CD4-positive, alpha-beta T cell treated with Interleukin-17A for 4 hours (primary cell): ENCODE measurements at regions not wholly inside any gene's neighbourhood (a gene's known extent, or its start where the extent isn't known, plus 50 kb on each side); places are given as distances from the start of the nearest gene placed in this dataset.
"Not testable (repeated sequence)": the region's sequence is repeated elsewhere in the genome, so short reads cannot be mapped to it uniquely, and the experiment has no call there.

ENCODE experiments used
- DNase-seq: peaks from one replicate; pipeline ENCODE4 v3.0.0-alpha.2; 2020; ENCODE audit warnings: mixed read lengths

DNA sequence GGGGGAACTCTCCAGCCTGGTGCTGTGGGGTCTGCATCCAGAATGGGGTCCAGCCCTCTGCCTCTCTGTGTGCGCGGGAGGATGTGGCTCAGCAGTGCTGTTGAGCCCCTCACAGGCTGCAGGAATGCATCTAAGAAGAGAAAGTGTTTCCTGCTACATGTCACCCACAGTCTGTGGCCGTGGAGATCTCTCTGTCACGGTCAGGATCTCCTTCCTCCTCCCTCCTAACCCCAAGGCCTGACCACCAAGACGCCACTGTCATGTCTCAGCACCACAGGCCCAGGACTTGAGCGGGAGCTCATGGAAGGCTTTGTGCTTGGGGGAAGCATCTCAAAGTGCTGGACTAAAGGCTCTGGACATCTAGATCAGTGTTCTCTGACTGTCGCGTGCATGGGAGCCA, 90.1 kb downstream of the SREK1 start:
- no peak for DNase-seq

DNA sequence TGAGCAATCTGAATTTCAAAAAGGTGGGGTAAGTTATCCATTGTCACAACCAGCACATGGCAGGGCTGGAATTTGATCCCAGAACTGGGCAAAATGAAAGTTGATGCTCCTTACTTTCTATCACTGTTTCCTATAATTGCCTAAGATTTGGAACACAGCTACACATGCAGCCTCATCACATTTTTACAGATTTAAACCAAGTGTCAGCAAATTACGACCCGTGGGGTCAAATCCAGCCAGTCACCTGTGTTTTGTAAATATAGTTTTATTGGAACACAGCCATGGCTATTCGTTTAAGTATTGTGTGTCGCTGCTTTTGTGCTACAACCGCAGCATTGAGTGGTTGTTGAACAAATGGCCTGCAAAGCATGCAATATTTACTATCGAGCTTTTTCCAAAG, 94.3 kb downstream of the SREK1 start:
- no peak for DNase-seq

DNA sequence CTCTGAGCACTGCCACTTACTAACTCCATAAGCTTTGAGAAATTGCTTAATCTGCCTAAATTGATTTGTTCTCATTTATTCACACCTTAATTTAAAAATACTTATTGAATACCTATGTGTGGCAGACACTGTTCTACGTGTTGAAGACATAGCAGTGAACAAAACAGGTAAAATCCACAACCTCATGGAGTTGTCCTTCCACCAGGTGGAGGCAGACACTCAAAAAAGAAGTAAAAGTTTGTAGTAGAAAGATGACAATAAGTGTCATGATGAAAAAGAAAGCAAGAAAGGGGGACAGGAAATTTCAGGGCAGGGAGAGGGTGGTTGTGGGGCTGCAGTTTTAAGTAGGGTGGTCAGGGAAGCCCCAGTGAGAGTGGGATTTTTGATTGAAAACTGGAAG, 94.9 kb downstream of the SREK1 start:
- no peak for DNase-seq

DNA sequence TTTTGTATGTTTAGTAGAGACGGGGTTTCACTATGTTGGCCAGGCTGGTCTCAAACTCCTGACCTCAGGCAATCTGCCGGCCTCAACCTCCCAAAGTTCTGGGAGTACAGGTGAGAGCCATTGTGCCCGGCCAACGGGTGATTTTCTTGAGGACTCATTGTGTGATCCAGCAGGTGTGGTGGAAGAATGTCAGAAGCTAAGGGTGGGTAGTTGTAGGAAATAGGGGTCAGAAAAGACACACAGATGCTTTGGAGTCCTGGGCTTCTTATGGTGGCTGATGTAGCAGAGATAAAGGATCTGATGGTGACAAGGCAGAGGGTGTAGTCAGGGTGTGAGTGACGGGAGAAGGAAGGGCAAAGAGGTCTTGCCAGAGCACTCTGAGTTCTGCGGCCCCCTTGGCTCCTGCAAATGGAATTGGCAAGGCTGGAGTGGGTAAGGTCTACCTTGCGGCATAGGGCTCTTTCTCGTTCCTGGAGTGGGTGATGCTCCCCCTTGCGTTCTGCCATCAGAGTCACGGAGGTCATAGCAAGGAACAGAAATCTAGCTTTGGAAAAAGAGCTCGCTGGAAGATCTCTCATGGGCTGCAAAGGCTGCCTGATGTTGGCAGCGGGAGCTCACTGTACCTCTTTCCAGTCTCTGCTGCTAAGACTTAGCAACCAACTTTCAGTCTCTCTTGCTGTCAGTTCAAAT, 97.2 kb downstream of the SREK1 start:
- DNase-seq: no peak

DNA sequence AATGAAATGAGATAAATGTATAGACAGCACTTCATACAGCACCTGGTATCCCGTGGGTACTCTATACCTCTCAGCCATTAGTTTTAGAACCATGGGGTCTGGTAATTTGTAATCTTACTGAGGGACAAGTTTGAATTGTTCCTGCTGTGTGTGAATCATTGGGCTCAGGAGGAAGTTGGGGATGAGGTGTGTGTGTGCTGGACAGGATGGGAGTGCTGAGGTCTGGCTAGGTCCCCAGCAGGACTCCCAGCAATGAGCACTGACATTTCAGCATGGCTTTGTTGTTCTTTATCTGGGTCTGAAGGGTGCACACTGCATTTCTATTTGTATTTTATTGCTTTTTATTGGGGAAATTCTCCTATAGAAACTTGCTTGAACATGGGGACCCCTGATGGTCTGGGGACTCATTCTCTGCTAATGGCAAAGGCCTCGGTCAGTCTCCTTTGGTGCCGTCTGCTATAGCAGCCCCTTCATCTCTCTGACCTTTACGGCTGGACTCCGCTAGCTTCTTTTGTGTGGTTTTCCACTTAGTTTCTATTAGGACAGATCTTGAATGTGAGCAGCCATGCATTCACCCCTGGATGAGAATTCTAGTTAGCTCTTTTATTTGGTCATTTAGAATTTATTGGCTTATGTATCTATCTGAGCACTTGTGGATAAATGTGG, 98.1 kb downstream of the SREK1 start:
- DNase-seq: no peak

DNA sequence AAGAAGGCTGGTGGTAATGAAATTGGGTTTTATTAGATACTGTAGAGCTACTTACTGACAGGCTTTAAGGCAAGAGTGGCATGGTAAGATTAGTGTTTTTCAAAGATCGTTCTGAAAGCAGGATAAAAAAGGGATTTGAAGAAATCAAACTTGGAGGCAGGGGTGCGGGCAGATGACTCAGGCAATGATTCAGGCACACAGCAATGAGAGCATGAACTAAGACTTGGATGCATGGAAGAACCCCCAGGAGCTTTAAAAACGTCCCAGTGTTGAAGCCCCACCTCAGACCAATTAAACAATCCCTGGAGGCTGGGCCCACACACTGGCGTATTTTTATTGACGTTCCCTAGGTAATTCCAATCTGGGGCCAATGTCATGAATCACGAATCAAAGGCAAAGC, 102.5 kb downstream of the SREK1 start:
- DNase-seq: no peak

DNA sequence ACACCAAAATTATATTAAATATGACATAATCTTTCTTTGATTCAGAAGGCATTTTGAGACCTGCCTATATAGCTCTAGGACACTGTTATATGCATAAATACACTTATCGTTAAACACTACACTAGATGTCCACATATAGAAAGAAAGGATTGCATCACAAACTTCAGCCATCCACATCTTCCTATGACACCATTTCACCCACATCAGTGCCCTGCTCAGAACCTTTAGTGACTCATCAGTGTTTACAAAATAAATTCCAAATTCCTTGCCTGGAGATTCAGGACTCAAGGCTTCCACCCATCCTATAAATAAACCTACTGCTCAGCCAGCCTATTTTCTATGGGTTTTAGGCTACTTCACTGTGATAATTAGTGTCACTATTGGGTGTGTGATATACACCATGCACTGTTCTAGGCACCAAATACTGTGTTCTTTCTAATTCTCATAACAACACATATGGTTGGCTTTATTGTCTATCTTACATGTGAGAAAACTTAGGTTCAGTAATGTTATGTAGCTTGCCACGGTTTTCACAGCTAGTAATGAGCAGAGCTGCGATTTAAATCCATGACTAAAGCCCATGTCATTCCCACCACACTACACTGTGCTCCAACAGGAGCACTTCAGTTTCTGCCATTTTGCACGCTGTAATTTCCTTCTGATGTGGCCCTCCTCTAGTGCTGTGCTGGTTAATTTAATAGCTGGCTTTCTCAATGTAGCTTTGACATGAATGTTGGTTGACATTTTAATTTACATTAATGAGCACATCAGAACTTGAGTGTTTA, 103.3 kb downstream of the SREK1 start:
- DNase-seq: no peak

DNA sequence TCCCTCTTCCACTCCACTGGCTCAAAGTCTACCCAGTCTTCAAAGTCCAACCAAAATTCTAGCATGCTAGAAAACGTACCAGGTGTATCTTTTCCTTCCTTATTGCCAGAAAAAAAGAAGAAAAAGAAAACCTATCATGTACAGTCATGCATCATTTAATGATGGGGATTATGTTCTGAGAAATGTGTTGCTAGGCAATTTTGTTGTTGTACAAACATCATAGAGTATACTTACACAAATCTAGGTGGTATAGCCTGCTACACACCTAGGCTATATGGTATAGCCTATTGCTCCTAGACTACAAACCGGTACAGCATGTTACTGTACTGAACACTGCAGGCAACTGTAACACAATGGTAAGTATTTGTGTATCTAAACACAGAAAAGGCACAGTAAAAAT, 104.8 kb downstream of the SREK1 start:
- no peak for DNase-seq

DNA sequence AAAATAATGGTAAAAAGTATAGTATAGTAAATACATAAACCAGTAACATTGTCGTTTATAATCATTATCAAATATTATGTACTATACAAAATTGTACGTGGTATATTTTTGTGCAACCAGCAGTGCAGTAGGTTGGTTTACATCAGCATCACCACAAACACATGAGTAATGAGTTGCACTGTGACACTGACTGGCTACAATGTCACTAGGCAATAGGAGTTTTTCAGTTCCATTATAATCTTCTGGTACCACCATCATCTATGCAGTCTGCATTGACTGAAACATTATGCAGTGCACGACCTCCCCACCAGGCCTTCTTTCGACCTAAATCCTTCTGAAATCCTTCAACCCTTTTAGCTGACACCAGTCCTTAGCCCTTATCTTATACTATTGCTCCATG, 105.8 kb downstream of the SREK1 start:
- DNase-seq: no peak

DNA sequence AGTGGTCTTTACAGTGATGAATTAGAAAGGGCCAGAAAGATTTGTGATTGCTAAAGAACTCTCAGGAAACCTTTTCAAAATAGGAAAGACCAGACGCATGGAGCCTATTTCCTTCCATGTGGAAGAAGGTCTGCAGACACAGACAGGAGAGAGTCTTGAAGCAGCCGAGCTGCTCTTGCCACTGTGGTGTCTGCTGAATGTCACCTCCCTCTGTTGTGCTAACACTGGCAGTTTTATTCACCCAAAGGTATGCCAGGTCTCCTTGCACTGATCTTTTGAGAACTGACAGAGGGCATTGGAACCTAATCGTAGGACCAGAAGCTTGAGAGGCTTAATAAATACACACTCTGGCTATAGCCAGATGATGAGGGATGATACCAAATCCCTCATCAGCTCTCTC, 108.7 kb downstream of the SREK1 start:
- DNase-seq: no peak

DNA sequence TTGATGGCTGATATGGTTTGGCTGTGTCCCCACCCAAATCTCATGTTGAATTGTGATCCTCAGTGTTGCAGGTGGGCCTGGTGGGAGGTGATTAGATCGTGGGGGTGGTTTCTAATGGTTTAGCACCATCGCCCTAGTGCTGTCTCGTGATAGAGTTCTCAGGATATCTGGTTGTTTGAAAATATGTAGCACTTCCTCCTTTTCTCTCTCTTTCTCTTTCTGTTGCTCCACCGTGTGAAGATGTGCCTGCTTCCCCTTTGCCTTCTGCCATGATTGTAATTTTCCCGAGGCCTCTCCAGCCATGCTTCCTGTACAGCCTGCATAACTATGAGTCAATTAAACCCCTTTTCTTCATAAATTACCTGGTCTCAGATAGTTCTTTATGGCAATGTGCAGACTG, 111.6 kb downstream of the SREK1 start:
- no peak for DNase-seq

DNA sequence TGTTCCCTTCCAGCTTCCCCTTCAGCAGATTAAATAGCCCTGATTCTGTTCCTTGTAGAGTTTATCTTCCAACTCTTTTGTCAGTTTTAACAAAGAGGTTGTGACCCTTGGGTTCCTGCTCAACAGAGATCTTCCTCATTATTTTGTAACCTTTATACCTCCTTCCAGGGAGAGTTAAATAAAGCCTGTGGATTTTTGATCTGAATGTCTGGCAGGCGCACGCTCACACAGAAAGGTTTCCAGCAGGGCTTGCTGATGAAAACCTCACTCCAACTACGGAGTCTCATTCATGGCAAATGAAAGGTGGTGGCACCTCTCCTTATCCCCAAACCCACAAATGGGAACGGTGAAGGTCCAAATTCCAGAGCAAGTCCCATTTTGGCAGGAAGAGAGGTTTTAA, 129.0 kb downstream of the SREK1 start:
- DNase-seq: no peak

DNA sequence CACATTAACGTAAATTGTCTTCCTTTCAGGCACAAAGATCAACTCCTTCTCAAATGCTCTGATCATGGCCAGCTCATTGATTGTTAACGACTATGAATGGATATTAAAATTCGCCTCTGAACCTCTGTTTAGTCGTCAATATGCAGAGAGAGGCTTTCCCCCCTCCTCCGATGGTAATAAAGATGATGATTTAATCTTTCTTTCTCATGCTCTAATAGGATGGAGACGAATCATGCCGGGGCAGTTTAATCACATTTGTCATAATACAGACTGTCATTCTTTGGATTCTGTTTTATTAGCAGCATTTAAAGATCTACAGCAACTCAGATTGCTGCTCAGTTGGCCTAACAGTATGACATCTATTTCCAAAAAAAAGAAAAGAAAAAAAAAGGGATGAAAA, 132.9 kb downstream of the SREK1 start:
- no peak for DNase-seq

DNA sequence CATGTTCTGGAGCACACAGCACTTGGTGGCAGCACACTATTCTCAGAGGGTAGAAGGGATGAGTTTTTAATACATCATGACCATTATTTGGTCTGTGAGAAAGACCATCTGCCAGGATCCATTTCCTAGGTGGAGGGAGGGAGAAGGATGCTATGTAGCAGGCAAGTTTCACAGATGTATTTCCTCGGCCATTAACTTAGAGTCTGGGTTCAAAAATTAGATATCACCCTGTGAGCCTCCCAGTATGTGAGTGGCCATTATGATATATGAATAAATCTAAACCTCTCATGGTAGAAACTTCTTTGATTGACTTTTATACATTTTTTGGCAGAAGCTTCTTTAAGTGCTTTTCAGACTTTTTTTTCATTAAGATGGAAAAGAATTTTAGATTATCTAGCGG, 133.9 kb downstream of the SREK1 start:
- DNase-seq: no peak

DNA sequence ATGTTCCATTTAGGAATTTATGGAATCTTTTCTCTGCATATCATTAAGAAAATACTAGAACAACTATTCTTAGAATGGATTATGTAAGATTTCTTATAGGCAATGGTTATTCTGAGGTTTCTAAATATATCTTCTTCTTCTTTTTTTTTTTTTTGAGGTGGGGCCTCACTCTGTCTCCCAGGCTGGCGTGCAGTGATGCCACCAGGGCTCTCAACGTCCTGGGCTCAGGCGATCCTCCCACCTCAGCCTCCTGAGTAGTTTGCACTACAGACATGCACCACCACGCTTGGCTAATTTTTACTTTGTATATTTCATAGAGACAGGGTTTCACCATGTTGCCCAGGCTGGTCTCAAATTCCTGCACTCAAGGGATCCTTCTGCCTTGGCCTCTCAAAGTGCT, 137.2 kb downstream of the SREK1 start:
- no peak for DNase-seq

DNA sequence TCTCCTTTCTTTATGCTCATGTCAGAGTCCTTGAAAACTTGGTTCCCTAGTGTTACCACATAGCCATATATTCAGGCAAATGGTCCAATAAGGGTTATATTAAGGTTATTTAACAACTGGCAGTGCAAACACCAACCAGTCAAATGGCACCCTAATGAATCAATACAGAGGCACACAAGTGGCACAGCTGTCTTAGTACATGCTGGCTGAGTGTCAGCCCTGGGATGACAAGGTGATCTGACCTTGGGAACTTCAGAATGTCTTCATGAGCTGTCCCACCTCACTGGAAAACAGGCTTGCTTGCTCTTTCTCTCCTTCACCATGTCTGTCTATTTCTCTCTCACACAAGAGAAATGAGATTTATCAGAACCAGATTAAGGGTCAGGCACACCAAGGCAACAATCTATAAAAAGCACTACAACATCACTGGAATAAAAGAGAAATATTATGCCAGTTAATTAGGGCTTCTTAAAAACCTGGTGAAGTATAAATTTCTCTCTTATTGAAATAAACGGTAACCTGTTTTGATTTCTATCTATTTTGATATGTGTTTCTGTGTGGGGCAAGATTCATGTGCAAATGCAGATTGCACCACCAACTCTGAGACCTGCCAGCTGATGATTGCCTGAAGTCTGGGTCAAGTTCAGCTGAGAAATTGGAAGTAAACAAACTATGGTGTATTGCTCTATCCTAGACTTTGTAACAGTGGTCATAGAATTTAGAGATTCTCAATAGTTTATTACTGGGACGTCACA, 140.7 kb downstream of the SREK1 start:
- DNase-seq: no peak

DNA sequence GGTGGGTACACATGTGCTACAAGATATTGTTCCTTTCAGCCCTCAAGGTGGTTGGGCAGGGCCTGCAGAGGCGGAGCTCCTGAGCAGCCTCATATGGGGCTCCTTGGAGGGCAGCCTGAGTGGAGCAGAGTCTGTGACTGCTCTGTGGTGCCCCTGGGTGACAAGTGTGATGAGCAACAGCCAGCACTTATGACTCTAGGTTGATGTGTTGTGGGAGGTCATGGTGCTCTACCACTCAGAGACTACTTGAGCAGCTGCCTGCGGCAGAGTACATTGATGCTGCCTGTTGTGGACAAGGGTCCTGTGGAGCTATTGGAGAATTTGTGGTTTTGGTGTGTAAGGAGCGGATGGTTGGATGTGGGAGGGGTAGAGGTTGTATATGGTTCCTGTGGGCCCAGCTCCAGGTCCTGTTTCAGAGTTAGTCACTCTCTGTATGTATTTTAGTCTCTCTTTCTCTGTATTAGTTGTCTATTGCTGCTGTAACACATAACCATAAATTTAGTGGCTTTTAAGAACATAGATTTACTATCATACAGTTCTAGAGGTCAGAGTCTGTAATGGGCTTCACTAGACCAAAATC, 141.3 kb downstream of the SREK1 start:
- DNase-seq: no peak

DNA sequence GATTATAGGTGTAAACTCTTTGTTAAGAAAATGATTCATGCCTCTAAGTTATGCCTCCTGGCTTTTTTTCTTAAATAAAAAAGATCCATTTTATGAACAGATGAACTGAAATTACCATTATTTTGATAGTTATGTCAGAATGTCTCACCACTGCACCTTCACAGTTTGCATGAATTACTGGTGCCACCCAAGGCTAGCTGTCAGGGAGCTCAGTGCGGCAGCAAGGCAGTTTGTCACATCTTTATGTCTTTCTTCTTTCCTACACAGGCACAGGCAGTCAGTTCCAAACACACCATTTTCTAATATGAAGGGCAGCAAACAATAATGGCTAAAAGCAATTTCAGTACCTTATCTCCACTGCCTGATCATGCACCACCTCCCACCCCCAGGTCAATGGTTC, 147.7 kb downstream of the SREK1 start:
- DNase-seq: no peak

DNA sequence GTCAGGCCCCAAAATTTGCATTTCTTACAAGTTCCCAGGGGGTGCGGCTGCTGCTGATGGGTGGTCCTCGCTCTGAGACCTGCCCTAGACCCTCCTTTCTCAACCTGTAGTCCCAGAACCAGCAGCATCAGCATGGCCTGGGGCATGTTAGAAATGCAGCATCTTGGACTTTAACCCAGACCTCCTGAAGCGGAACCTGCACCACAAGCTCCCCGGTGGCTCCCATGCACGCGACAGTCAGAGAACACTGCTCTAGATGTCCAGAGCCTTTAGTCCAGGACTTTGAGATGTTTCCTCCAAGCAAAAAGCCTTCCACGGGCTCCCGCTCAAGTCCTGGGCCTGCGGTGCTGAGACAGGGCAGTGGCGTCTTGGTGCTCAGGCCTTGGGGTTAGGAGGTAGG, 149.8 kb downstream of the SREK1 start:
- not testable (repeated sequence) for DNase-seq

DNA sequence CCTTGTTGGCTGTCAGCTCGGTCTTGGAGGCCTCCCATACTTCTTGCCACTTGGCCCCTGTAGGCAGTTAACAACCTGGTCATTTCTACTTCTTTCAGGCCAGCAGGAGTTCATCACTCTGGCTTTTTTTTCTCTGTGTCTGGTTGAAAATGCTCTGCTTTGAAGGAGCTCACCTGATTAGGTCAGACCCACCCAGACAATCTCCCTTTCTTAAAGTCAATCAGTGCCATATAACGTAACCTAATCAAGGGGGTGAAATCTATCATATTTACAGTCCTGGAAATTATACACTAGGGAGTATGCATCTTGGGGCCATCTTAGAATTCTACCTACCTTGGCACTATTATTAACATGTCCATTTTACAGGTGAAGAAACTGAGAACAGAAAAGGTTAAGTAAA, 155.4 kb downstream of the SREK1 start:
- no peak for DNase-seq

DNA sequence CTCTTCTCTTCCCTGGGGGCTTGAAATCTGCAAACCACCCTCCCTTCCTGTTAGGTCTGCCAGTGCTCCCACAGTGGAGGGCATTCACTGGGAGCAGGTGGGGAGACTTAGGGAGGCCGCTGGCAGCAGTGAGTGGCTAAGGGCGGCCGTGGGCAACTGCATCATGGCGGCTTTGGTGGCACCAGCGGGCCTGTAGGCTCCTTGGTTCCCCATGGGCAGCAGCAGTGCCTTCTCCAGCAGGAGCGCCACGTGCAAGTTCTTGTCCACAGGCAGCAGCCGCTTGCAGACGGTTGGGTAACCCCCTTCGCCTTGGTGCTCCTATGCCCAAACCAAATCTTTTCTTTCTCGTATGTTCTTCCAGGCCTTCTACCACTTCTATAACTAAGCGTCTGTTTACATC, 158.2 kb downstream of the SREK1 start:
- DNase-seq: no peak

DNA sequence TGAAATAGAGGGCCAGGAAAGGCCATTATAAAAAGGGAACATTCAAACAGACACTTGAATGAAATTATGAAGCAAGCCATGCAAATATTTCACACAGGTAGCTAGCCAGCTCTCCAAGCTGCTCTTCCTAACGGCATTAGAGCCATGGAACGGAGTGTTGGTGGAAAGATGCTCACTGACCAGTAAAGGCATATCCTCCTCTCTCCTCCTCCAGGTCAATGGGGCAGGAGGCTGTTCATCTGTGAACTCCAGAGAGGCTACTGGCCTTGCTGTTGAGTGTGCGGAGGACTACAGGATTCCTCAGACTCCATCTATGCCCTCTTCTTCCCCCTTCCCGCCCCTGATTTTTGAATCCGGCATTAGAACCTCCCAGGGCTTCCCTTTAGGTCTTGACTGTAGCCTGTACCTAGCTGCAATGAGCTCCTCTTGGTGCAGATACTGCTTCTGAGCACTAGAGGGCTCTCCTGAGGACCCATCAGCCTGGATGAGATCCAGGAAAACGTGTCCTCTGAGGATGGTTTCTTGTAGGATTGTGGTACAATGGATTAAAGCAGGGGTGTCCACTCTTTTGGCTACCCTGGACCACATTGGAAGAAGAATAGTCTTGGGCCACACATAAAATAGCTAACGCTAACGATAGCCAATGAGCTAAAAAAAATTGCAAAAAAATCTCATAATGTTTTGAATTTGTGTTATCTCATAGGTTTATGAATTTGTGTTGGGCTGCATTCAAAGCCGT, 162.2 kb downstream of the SREK1 start:
- DNase-seq: peak; percentile 20
